IMR-90 (cell line): ENCODE measurements at regions not wholly inside any gene's neighbourhood (a gene's known extent, or its start where the extent isn't known, plus 50 kb on each side); places are given as distances from the start of the nearest gene placed in this dataset.

Source experiments
- ATAC-seq: fragments of 200-7000 bp; cut with Tn5 transposase; 2 replicates; pipeline ENCODE4 v1.9.1; 2020; ENCODE audit warnings: low read depth, mild to moderate bottlenecking, moderate library complexity
- BruUV-seq: library from RNA; stranded (reverse); fragments of 400-500 nt; replicated peaks from 2 replicates; lab custom pipeline; 2021; lab: Mats Ljungman, UMichigan
- CTCF ChIA-PET: fragments of 300-600 bp; formaldehyde crosslinking; extraction: SDS; loops from one replicate; lab custom pipeline; 2021; ENCODE audit warnings: antibody characterized with exemption; lab: Yijun Ruan, JAX
- POLR2A ChIA-PET: fragments of 300-600 bp; sonication (Branson Sonifier 250); formaldehyde crosslinking; loops from one replicate; lab custom pipeline; 2022; ENCODE audit warnings: antibody characterized with exemption; ENCODE audit not compliant: unreplicated experiment; lab: Charles Lee
- DNase-seq: peaks from one replicate; pipeline ENCODE4 v3.0.0; 2013
- H2AFZ ChIP-seq: replicated peaks from 2 replicates; pipeline ENCODE3; 2013; ENCODE audit warnings: low read length, mild to moderate bottlenecking; ENCODE audit not compliant: poor library complexity
- H2AK5ac ChIP-seq: 2 replicates; pipeline ENCODE4 v1.6.1; 2013; ENCODE audit warnings: low read depth, low read length, inconsistent platforms
- H2AK9ac ChIP-seq: replicated peaks from 2 replicates; pipeline ENCODE3; 2013; ENCODE audit warnings: mild to moderate bottlenecking, low read depth, low read length, moderate library complexity; ENCODE audit not compliant: poor library complexity
- H2BK120ac ChIP-seq: 2 replicates; pipeline ENCODE4 v1.6.1; 2013; ENCODE audit warnings: low read depth, low read length, inconsistent platforms
- H2BK15ac ChIP-seq: 3 replicates; pipeline ENCODE4 v1.6.1; 2013; ENCODE audit warnings: low read depth, low read length, inconsistent platforms
- H2BK20ac ChIP-seq: 2 replicates; pipeline ENCODE4 v1.6.1; 2013; ENCODE audit warnings: low read depth, mild to moderate bottlenecking, inconsistent platforms, low read length, moderate library complexity
- H2BK5ac ChIP-seq: 2 replicates; pipeline ENCODE4 v1.6.1; 2013; ENCODE audit warnings: mild to moderate bottlenecking, low read depth, low read length, inconsistent platforms; ENCODE audit not compliant: poor library complexity, severe bottlenecking
- H3K14ac ChIP-seq: replicated peaks from 2 replicates; pipeline ENCODE4 v1.6.1; 2013; ENCODE audit warnings: low read depth, low read length, inconsistent platforms
- H3K18ac ChIP-seq: 2 replicates; pipeline ENCODE4 v1.6.1; 2013; ENCODE audit warnings: low read depth, low read length, control low read depth
- H3K23ac ChIP-seq: 2 replicates; pipeline ENCODE4 v1.6.1; 2013; ENCODE audit warnings: low read depth, low read length, inconsistent platforms
- H3K27ac ChIP-seq: 2 replicates; pipeline ENCODE4 v1.5.1; 2013; ENCODE audit warnings: mild to moderate bottlenecking, control low read depth, low read length; ENCODE audit not compliant: insufficient read depth
- H3K27me3 ChIP-seq: 2 replicates; pipeline ENCODE4 v1.6.1; 2013; ENCODE audit warnings: low read length; ENCODE audit not compliant: control insufficient read depth, insufficient read depth
- H3K36me3 ChIP-seq: 2 replicates; pipeline ENCODE4 v1.6.1; 2013; ENCODE audit warnings: low read length, mixed read lengths; ENCODE audit not compliant: control insufficient read depth, insufficient read depth
- H3K4ac ChIP-seq: 2 replicates; pipeline ENCODE4 v1.6.1; 2013; ENCODE audit warnings: low read depth, low read length, inconsistent platforms
- H3K4me1 ChIP-seq: 2 replicates; pipeline ENCODE4 v1.6.1; 2013; ENCODE audit warnings: low read length, mixed read lengths; ENCODE audit not compliant: control insufficient read depth, insufficient read depth
- H3K4me2 ChIP-seq: 2 replicates; pipeline ENCODE4 v1.6.1; 2013; ENCODE audit warnings: low read depth, mild to moderate bottlenecking, control low read depth, low read length, moderate library complexity
- H3K4me3 ChIP-seq: 2 replicates; pipeline ENCODE4 v1.5.1; 2013; ENCODE audit warnings: low read depth, mild to moderate bottlenecking, control low read depth, low read length, moderate library complexity; ENCODE audit not compliant: insufficient read depth
- H3K56ac ChIP-seq: 2 replicates; pipeline ENCODE4 v1.6.1; 2013; ENCODE audit warnings: low read length, inconsistent platforms; ENCODE audit not compliant: insufficient read depth; ENCODE audit errors: extremely low read depth
- H3K79me1 ChIP-seq, 2 experiments: 2 replicates each; pipeline ENCODE4 v1.6.1; 2013; ENCODE audit warnings: low read length in 2 of 2, inconsistent platforms in 1 of 2, low read depth in 1 of 2
- H3K9ac ChIP-seq: 2 replicates; pipeline ENCODE4 v1.6.1; 2013; ENCODE audit warnings: low read depth, low read length, control low read depth
- H3K9me1 ChIP-seq: 2 replicates; pipeline ENCODE4 v1.6.1; 2013; ENCODE audit warnings: low read length, inconsistent platforms; ENCODE audit not compliant: insufficient read depth
- H3K9me3 ChIP-seq: 2 replicates; pipeline ENCODE4 v1.6.1; 2013; ENCODE audit warnings: low read length; ENCODE audit not compliant: control insufficient read depth, insufficient read depth
- H4K20me1 ChIP-seq: 2 replicates; pipeline ENCODE4 v1.6.1; 2013; ENCODE audit warnings: low read length, inconsistent platforms; ENCODE audit not compliant: insufficient read depth
- H4K5ac ChIP-seq: 2 replicates; pipeline ENCODE4 v1.6.1; 2013; ENCODE audit warnings: mild to moderate bottlenecking, low read depth, low read length, control low read depth
- H4K8ac ChIP-seq, 2 experiments: 2 replicates each; pipeline ENCODE4 v1.6.1; 2013; ENCODE audit warnings: low read depth in 2 of 2, low read length in 2 of 2, control low read depth in 1 of 2, inconsistent platforms in 1 of 2
- H4K91ac ChIP-seq: 2 replicates; pipeline ENCODE4 v1.6.1; 2013; ENCODE audit warnings: low read depth, low read length, inconsistent platforms; ENCODE audit not compliant: insufficient read depth
- FOS ChIP-seq: fragments of 150-350 bp; IDR thresholded peaks from 2 replicates; pipeline ENCODE4 v1.6.1; 2016; ENCODE audit warnings: low read depth, low read length
- RAD21 ChIP-seq: IDR thresholded peaks from 2 replicates; pipeline ENCODE4 v1.6.1; 2012; ENCODE audit warnings: low read length, improper control_type of control experiment
- WGBS, 2 experiments: methylation state at CpG; one replicate each; pipeline versions ENCODE4 v1.1.5 to v1.1.7; 2013; ENCODE audit warnings: missing lambda C conversion rate in 2 of 2; ENCODE audit not compliant: insufficient read length in 1 of 2; ENCODE audit errors: extremely low coverage in 2 of 2; 5-methylcytosine and 5-hydroxymethylcytosine counted together
- dilution Hi-C: fragments of 300-500 bp; cut with HindIII; formaldehyde crosslinking; loops from one replicate; pipeline ENCODE4 v1.14.3; 2018; ENCODE audit warnings: low sequenced_read_pairs; ENCODE audit not compliant: unreplicated experiment
- in situ Hi-C: fragments of 300-500 bp; cut with MboI; formaldehyde crosslinking; loops from 3 replicates; pipeline ENCODE4 v1.14.3; 2019; ENCODE audit warnings: low sequenced_read_pairs, inconsistent platforms, mixed read lengths
- intact Hi-C: fragments of 100-400 bp; cut with micrococcal nuclease; formaldehyde crosslinking; loops from 2 replicates; pipeline ENCODE4 v1.10.0; 2022

DNA sequence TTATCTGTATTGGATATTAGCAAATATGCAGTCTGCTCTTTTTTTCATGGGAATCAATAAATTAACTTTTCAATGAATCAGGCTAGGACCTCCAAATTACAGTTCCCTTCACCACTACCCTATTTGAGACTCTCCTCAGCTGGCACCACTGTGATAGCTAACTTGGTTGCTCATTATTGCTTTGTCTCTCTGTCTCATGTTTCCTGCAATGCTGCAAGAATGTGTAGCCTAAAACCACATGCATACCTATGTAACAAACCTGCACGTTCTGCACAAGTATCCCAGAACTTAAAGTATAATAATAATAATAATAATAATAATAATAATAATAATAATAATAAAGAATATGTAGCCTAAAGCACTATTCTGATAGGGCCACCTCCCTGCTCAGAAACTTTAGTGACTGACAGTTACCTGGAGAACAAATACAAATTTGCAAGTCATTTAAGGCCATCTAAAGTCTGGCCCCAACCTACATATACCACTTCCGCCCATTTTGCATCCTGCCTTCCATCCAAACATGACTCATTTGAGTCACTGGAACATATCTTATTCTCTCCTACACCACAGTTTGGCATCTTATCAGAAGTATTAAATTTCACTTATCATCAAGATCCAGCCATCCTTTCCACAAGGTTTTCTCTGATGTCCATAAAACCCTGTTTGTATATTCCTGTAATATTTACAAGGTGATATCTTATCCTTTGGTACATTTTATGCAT lies 215.1 kb downstream of the LRRK2 start:
- no peak overlapping the region for H2BK120ac ChIP-seq
- BruUV-seq = no TSS peak

More for the DNA sequence above, 215.1 kb downstream of the LRRK2 start:
- Histone ChIP-seq H2AFZ (no peak overlapping the region), H3K4ac (no peak overlapping the region), H2AK9ac (no peak overlapping the region), H3K4me1 (no peaks in the 10 kb centered on the region), H3K36me3 (no peaks in the 10 kb centered on the region), H4K8ac (no peak overlapping the region), H3K4me2 (no peak overlapping the region), H3K9me1 (no peaks in the 10 kb centered on the region), H3K27me3 (no peaks in the 10 kb centered on the region), H2AK5ac (no peak overlapping the region), H3K79me1 (no peaks in the 10 kb centered on the region), H3K4me3 (no peak overlapping the region), H4K91ac (no peak overlapping the region), H3K14ac (no peak overlapping the region), H3K23ac (no peak overlapping the region), H3K56ac (no peak overlapping the region), H4K20me1 (no peaks in the 10 kb centered on the region), H2BK5ac (no peak overlapping the region), H3K27ac (no peak overlapping the region), H4K5ac (no peak overlapping the region), H2BK20ac (no peak overlapping the region), H2BK15ac (no peak overlapping the region), H3K18ac (no peak overlapping the region), H3K9me3 (no peaks in the 10 kb centered on the region; the same call in 1 of the 2 replicates), H3K9ac (no peak overlapping the region)
- no peak for ATAC-seq
- no peak for TF ChIP-seq RAD21
- no peak for TF ChIP-seq FOS
- in situ Hi-C loops = no loop called here
- WGBS, 2 experiments = 43% methylated on average over 1 of the region's 2 CpGs; no CpG with 5 or more reads in 1 of the 2 experiments
- intact Hi-C loops = no loop called here
- dilution Hi-C loops = no loop called here
- CTCF ChIA-PET = no interaction called here
- DNase-seq = no peak
- POLR2A ChIA-PET = no interaction called here
